Adrenal gland (tissue), 5 donors: ENCODE measurements at regions not wholly inside any gene's neighbourhood (a gene's known extent, or its start where the extent isn't known, plus 50 kb on each side); places are given as distances from the start of the nearest gene placed in this dataset.

Experiments used
- POLR2A ChIP-seq, 2 donors: fragments of 450-650 bp; IDR thresholded peaks; one replicate each; pipeline ENCODE4 v1.6.1; 2017; ENCODE audit warnings: antibody characterized with exemption in 2 of 2, mild to moderate bottlenecking in 2 of 2, moderate library complexity in 1 of 2
- TF ChIP-seq, protein P1 (sequence below), 6 experiments: fragments of 450-650 bp in 4 of 6; fragments of 200-600 bp in 2 of 6; sonication (generic) in 1 of 6; IDR thresholded peaks; 1 replicate in 5 of 6; 2 replicates in 1 of 6; pipeline versions ENCODE4 v1.5.1 to v1.8.0; 2016 to 2021; ENCODE audit warnings: antibody characterized with exemption in 6 of 6, mild to moderate bottlenecking in 2 of 6, moderate library complexity in 1 of 6
- donor health status: DM: no; HTN: no; CAD: no.

DNA sequence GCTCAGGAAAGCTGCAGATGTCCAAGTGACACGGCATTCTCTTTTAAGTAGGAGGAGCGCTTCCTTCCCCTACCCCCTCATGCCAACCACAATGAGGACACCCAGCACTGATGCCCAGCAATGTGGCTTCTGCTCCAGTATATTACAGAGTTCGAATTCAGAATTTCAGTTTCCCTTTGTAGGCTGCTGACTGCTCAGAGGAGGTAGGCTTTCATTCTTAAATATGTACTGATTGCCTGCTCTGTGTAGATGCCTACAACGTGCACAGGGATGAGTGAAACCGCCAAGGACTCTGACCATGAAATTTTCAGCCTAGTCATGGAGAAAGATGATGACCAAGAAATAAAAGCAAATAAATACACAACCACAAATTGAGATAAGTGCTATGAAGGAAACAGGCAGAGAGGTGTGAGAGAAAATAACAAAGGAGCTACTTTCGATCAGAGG lies 50.9 kb upstream of the TNFAIP3 start:
- TF ChIP-seq, protein P1, sequence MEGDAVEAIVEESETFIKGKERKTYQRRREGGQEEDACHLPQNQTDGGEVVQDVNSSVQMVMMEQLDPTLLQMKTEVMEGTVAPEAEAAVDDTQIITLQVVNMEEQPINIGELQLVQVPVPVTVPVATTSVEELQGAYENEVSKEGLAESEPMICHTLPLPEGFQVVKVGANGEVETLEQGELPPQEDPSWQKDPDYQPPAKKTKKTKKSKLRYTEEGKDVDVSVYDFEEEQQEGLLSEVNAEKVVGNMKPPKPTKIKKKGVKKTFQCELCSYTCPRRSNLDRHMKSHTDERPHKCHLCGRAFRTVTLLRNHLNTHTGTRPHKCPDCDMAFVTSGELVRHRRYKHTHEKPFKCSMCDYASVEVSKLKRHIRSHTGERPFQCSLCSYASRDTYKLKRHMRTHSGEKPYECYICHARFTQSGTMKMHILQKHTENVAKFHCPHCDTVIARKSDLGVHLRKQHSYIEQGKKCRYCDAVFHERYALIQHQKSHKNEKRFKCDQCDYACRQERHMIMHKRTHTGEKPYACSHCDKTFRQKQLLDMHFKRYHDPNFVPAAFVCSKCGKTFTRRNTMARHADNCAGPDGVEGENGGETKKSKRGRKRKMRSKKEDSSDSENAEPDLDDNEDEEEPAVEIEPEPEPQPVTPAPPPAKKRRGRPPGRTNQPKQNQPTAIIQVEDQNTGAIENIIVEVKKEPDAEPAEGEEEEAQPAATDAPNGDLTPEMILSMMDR (IDR thresholded peaks at IDR 0.05) = no peak
- TF ChIP-seq POLR2A (IDR thresholded peaks at IDR 0.05) = no peak
